Loucy (cell line): ENCODE measurements at regions not wholly inside any gene's neighbourhood (a gene's known extent, or its start where the extent isn't known, plus 50 kb on each side); places are given as distances from the start of the nearest gene placed in this dataset.
"Not testable (repeated sequence)": the region's sequence is repeated elsewhere in the genome, so short reads cannot be mapped to it uniquely, and the experiment has no call there.

Experiments
- H2AFZ ChIP-seq: fragments of 200-600 bp; sonication (generic); 2 replicates; pipeline ENCODE4 v1.6.0; 2016; ENCODE audit warnings: antibody characterized with exemption, mild to moderate bottlenecking, low read length, moderate library complexity
- H3F3A ChIP-seq: fragments of 200-600 bp; 2 replicates; pipeline ENCODE4 v1.6.0; 2016; ENCODE audit warnings: antibody characterized with exemption, low read depth, mild to moderate bottlenecking
- H3K27me3 ChIP-seq: fragments of 200-600 bp; sonication (generic); 2 replicates; pipeline ENCODE4 v1.6.1; 2014; ENCODE audit warnings: low read length, mild to moderate bottlenecking; ENCODE audit not compliant: insufficient read depth, poor library complexity, severe bottlenecking
- H3K36me3 ChIP-seq: fragments of 200-600 bp; sonication (generic); 2 replicates; pipeline ENCODE4 v1.6.1; 2016; ENCODE audit warnings: low read length; ENCODE audit not compliant: insufficient read depth
- H3K4me1 ChIP-seq: fragments of 200-600 bp; sonication (generic); 2 replicates; pipeline ENCODE4 v1.5.1; 2014; ENCODE audit warnings: low read length, mild to moderate bottlenecking; ENCODE audit not compliant: insufficient read depth, poor library complexity, severe bottlenecking
- H3K4me2 ChIP-seq: fragments of 200-600 bp; sonication (generic); 2 replicates; pipeline ENCODE4 v1.6.0; 2014; ENCODE audit warnings: antibody characterized with exemption, low read length, low read depth, mild to moderate bottlenecking; ENCODE audit not compliant: poor library complexity, severe bottlenecking
- H3K4me3 ChIP-seq: fragments of 200-600 bp; sonication (generic); 2 replicates; pipeline ENCODE4 v1.5.1; 2014; ENCODE audit warnings: low read length, mild to moderate bottlenecking, mixed read lengths; ENCODE audit not compliant: poor library complexity, severe bottlenecking
- H3K79me2 ChIP-seq: fragments of 200-600 bp; sonication (generic); 2 replicates; pipeline ENCODE4 v1.6.1; 2014; ENCODE audit warnings: low read length; ENCODE audit not compliant: insufficient read depth
- H3K9ac ChIP-seq: fragments of 200-600 bp; sonication (generic); 2 replicates; pipeline ENCODE4 v1.6.0; 2014; ENCODE audit warnings: mild to moderate bottlenecking, low read depth, low read length, moderate library complexity; ENCODE audit not compliant: poor library complexity, severe bottlenecking
- H3K9me2 ChIP-seq: fragments of 200-600 bp; sonication (generic); replicated peaks from 2 replicates; pipeline ENCODE4 v1.6.1; 2016; ENCODE audit warnings: low read depth, low read length, mixed read lengths
- H3K9me3 ChIP-seq: fragments of 200-600 bp; sonication (generic); 2 replicates; pipeline ENCODE4 v1.6.1; 2014; ENCODE audit warnings: mild to moderate bottlenecking, antibody characterized with exemption, low read length, low read depth; ENCODE audit not compliant: insufficient read depth
- H4K20me1 ChIP-seq: fragments of 200-600 bp; sonication (generic); 2 replicates; pipeline ENCODE4 v1.6.0; 2014; ENCODE audit warnings: antibody characterized with exemption, low read length, mild to moderate bottlenecking; ENCODE audit not compliant: insufficient read depth, poor library complexity, severe bottlenecking
- CTCF ChIP-seq: fragments of 200-600 bp; sonication (generic); conservative IDR thresholded peaks from 2 replicates; pipeline ENCODE4 v1.5.1; 2014; ENCODE audit warnings: mild to moderate bottlenecking, antibody characterized with exemption, low read length
- EZH2phosphoT487 ChIP-seq: fragments of 200-600 bp; IDR thresholded peaks from 2 replicates; pipeline ENCODE4 v1.6.1; 2018; ENCODE audit warnings: antibody characterized with exemption, mild to moderate bottlenecking, moderate library complexity, borderline replicate concordance

- Histone ChIP-seq H3K27me3 (no peaks in the 10 kb centered on the region), H3K4me3 (no peak overlapping the region), H3K9ac (no peak overlapping the region), H2AFZ (no peak overlapping the region), H3K9me2 (no peaks in the 10 kb centered on the region), H3K9me3 (no peaks in the 10 kb centered on the region), H3K79me2 (no peaks in the 10 kb centered on the region), H3K36me3 (no peaks in the 10 kb centered on the region), H3K4me2 (no peak overlapping the region), H3K4me1 (no peaks in the 10 kb centered on the region), H4K20me1 (no peaks in the 10 kb centered on the region), H3F3A (no peaks in the 10 kb centered on the region)
- TF ChIP-seq CTCF (0 out of 2 replicates have a peak, but pooled peaks have one; percentile 10), EZH2phosphoT487 (no peak)
Measured at GRCh38 chr7:89618274-89618673, 536.0 kb upstream of the STEAP1 start.

GRCh38 chr7:89621925-89622641 lies 532.2 kb upstream of the STEAP1 start:
- Histone ChIP-seq H3K36me3 (no peaks in the 10 kb centered on the region), H3K9me3 (no peaks in the 10 kb centered on the region), H2AFZ (peak overlapping the region; percentile 36; the same call in 1 of the 2 replicates), H3K4me1 (no peaks in the 10 kb centered on the region), H3K4me3 (no peak overlapping the region), H3K4me2 (no peak overlapping the region), H4K20me1 (no peaks in the 10 kb centered on the region), H3F3A (no peaks in the 10 kb centered on the region), H3K9ac (no peak overlapping the region), H3K9me2 (no peaks in the 10 kb centered on the region), H3K79me2 (no peaks in the 10 kb centered on the region), H3K27me3 (no peaks in the 10 kb centered on the region)
- TF ChIP-seq EZH2phosphoT487 (no peak), CTCF (no peak)

GRCh38 chr7:89623018-89623672 lies 531.1 kb upstream of the STEAP1 start:
- Histone ChIP-seq H3K4me1 (no peaks in the 10 kb centered on the region), H2AFZ (no peak overlapping the region), H4K20me1 (no peaks in the 10 kb centered on the region), H3K27me3 (no peaks in the 10 kb centered on the region), H3K9me2 (no peaks in the 10 kb centered on the region), H3K9me3 (no peaks in the 10 kb centered on the region), H3K4me3 (no peak overlapping the region), H3K4me2 (no peak overlapping the region), H3K36me3 (no peaks in the 10 kb centered on the region), H3F3A (no peaks in the 10 kb centered on the region), H3K9ac (no peak overlapping the region), H3K79me2 (no peaks in the 10 kb centered on the region)
- TF ChIP-seq CTCF, result peak; percentile 81
- no peak for TF ChIP-seq EZH2phosphoT487

GRCh38 chr7:89624155-89624554 lies 530.1 kb upstream of the STEAP1 start:
- not testable (repeated sequence) for H3K27me3 ChIP-seq, H3K4me2 ChIP-seq, H3K9ac ChIP-seq, H3K4me1 ChIP-seq, H3K9me2 ChIP-seq, H3F3A ChIP-seq, H3K79me2 ChIP-seq, H3K9me3 ChIP-seq, H2AFZ ChIP-seq, H3K36me3 ChIP-seq, H3K4me3 ChIP-seq, H4K20me1 ChIP-seq
